ENCODE measurements at regions not wholly inside any gene's neighbourhood (a gene's known extent, or its start where the extent isn't known, plus 50 kb on each side); places are given as distances from the start of the nearest gene placed in this dataset.

- ChIA-PET CTCF (no interaction called here), POLR2A (no interaction called here), RAD21 (ENCODE audit: low non-redundant PET in 1 of 2, low total read pairs in 2 of 2, uncharacterized antibody in 2 of 2, unreplicated experiment in 2 of 2) (no interaction called here)
- H3K36me3 ChIP-seq (ENCODE audit: control insufficient read depth in 1 of 2, insufficient read depth in 2 of 2, low read length in 2 of 2) = no peaks in the 10 kb centered on the region
- no peaks in the 10 kb centered on the region for H3K9me3 ChIP-seq (ENCODE audit: control insufficient read depth in 1 of 2, insufficient read depth in 1 of 2, low read depth in 1 of 2, low read length in 2 of 2)
- no TSS peak for BruUV-seq (replicated peaks)
- DNase-seq (ENCODE audit: low read depth, low spot score) (no peak), ATAC-seq (no peak)
- H3K27me3 ChIP-seq (ENCODE audit: insufficient read depth, low read length) = peaks cover 10% of the 10 kb centered on the region
- no peaks in the 10 kb centered on the region for H3K9me2 ChIP-seq (ENCODE audit: insufficient read depth)
- no peaks in the 10 kb centered on the region for H3K4me1 ChIP-seq (ENCODE audit: control insufficient read depth in 1 of 2, insufficient read depth in 2 of 2, low read length in 2 of 2)
- intact Hi-C loops (cut with micrococcal nuclease) = no loop called here
- TF ChIP-seq ZFX (IDR thresholded peaks at IDR 0.05) (no peak), JUND (IDR thresholded peaks at IDR 0.05) (no peak), SIN3A (IDR thresholded peaks at IDR 0.05; ENCODE audit: low read depth) (no peak), SP1 (IDR thresholded peaks at IDR 0.05; ENCODE audit: low read depth) (no peak), ATF3 (IDR thresholded peaks at IDR 0.05) (no peak), RAD21 (IDR thresholded peaks at IDR 0.05; ENCODE audit: low read depth) (no peak), TCF7L2 (IDR thresholded peaks at IDR 0.05; ENCODE audit: borderline replicate concordance, extremely low read depth, insufficient read depth, insufficient read length) (no peak), CEBPB (IDR thresholded peaks at IDR 0.05; ENCODE audit: low read depth) (no peak), MAX (IDR thresholded peaks at IDR 0.05) (no peak)
- no peak overlapping the region for H3K9ac ChIP-seq (ENCODE audit: low read length)
- H3K79me2 ChIP-seq (ENCODE audit: insufficient read depth, low read length) = no peaks in the 10 kb centered on the region
- no peak overlapping the region for H2AFZ ChIP-seq (ENCODE audit: low read depth, low read length, poor library complexity, severe bottlenecking)
- no peaks in the 10 kb centered on the region for H4K20me1 ChIP-seq (ENCODE audit: insufficient read depth)
- no peak overlapping the region for H3K27ac ChIP-seq (ENCODE audit: low read depth, low read length)
- no peak overlapping the region for H3K4me2 ChIP-seq (ENCODE audit: low read length)
- H3K4me3 ChIP-seq (replicated peaks in 1 of 2; ENCODE audit: low read depth in 1 of 2, low read length in 2 of 2) = no peak overlapping the region
These were observed 196.2 kb upstream of the ZNF536 start for GRCh38 chr19:30175987-30176386.

GRCh38 chr19:30178721-30179402, 193.3 kb upstream of the ZNF536 start:
- H3K9ac ChIP-seq (ENCODE audit: low read length) = no peak overlapping the region
- intact Hi-C loops (cut with micrococcal nuclease) = no loop called here
- H3K36me3 ChIP-seq (ENCODE audit: control insufficient read depth in 1 of 2, insufficient read depth in 2 of 2, low read length in 2 of 2) = no peaks in the 10 kb centered on the region
- no peaks in the 10 kb centered on the region for H3K79me2 ChIP-seq (ENCODE audit: insufficient read depth, low read length)
- POLR2A ChIA-PET = no interaction called here
- H3K4me3 ChIP-seq (replicated peaks in 1 of 2; ENCODE audit: low read depth in 1 of 2, low read length in 2 of 2) = no peak overlapping the region
- ATAC-seq (no peak), DNase-seq (ENCODE audit: low read depth, low spot score) (no peak)
- no peaks in the 10 kb centered on the region for H3K9me2 ChIP-seq (ENCODE audit: insufficient read depth)
- H2AFZ ChIP-seq (ENCODE audit: low read depth, low read length, poor library complexity, severe bottlenecking) = no peak overlapping the region
- H3K4me2 ChIP-seq (ENCODE audit: low read length) = no peak overlapping the region
- H3K9me3 ChIP-seq (ENCODE audit: control insufficient read depth in 1 of 2, insufficient read depth in 1 of 2, low read depth in 1 of 2, low read length in 2 of 2) = no peaks in the 10 kb centered on the region
- no TSS peak for BruUV-seq (replicated peaks)
- CTCF ChIA-PET = no interaction called here
- peaks cover 10% of the 10 kb centered on the region for H3K27me3 ChIP-seq (ENCODE audit: insufficient read depth, low read length)
- H4K20me1 ChIP-seq (ENCODE audit: insufficient read depth) = no peaks in the 10 kb centered on the region
- no peak overlapping the region for H3K27ac ChIP-seq (ENCODE audit: low read depth, low read length)
- RAD21 ChIA-PET (ENCODE audit: low non-redundant PET in 1 of 2, low total read pairs in 2 of 2, uncharacterized antibody in 2 of 2, unreplicated experiment in 2 of 2) = no interaction called here
- no peaks in the 10 kb centered on the region for H3K4me1 ChIP-seq (ENCODE audit: control insufficient read depth in 1 of 2, insufficient read depth in 2 of 2, low read length in 2 of 2)
- TF ChIP-seq REST (IDR thresholded peaks at IDR 0.05; ENCODE audit: low read depth) (no peak), POLR2A (IDR thresholded peaks at IDR 0.05; ENCODE audit: borderline replicate concordance, extremely low read depth, insufficient read depth, insufficient read length) (no peak), EGR1 (IDR thresholded peaks at IDR 0.05; ENCODE audit: low read depth) (no peak), CTCF (IDR thresholded peaks at IDR 0.05 in 2 of 3, conservative IDR thresholded peaks at IDR 0.05 in 1 of 3; ENCODE audit: borderline replicate concordance in 1 of 3, insufficient read depth in 1 of 3, low read depth in 2 of 3, low read length in 2 of 3) (no peak), SP1 (IDR thresholded peaks at IDR 0.05; ENCODE audit: low read depth) (no peak)
